AG04450 (cell line): ENCODE measurements at regions not wholly inside any gene's neighbourhood (a gene's known extent, or its start where the extent isn't known, plus 50 kb on each side); places are given as distances from the start of the nearest gene placed in this dataset.
"Not testable (repeated sequence)": the region's sequence is repeated elsewhere in the genome, so short reads cannot be mapped to it uniquely, and the experiment has no call there.

Experiments used
- CTCF ChIA-PET: fragments of 300-600, 350-600 bp; formaldehyde crosslinking; extraction: SDS; loops from one replicate; lab custom pipeline; 2022; ENCODE audit warnings: antibody characterized with exemption, inconsistent platforms; lab: Charles Lee
- POLR2A ChIA-PET: fragments of 350-600 bp; formaldehyde crosslinking; extraction: SDS; loops from one replicate; lab custom pipeline; 2021; ENCODE audit warnings: antibody characterized with exemption, inconsistent platforms; lab: Yijun Ruan, JAX
- DNase-seq: peaks from one replicate; pipeline ENCODE4 v3.0.0-alpha.2; 2011; ENCODE audit warnings: low read depth, low spot score
- H3K27ac ChIP-seq: one replicate; pipeline ENCODE4 v1.5.1; 2012; ENCODE audit warnings: low read depth, low read length, control low read depth
- H3K27me3 ChIP-seq: one replicate; pipeline ENCODE4 v1.6.0; 2012; ENCODE audit warnings: low read length; ENCODE audit not compliant: control insufficient read depth, insufficient read depth
- H3K4me3 ChIP-seq: 2 replicates; pipeline ENCODE4 v1.5.1; 2011; ENCODE audit warnings: mild to moderate bottlenecking, low read depth, low read length, control low read depth
- H3K9me3 ChIP-seq: 2 replicates; pipeline ENCODE4 v1.5.1; 2012; ENCODE audit warnings: low read length; ENCODE audit not compliant: control insufficient read depth, insufficient read depth
- TF ChIP-seq, protein P1 (sequence below): IDR thresholded peaks from 2 replicates; pipeline ENCODE4 v1.5.1; 2011; ENCODE audit warnings: low read depth, low read length, control low read depth, inconsistent platforms

DNA sequence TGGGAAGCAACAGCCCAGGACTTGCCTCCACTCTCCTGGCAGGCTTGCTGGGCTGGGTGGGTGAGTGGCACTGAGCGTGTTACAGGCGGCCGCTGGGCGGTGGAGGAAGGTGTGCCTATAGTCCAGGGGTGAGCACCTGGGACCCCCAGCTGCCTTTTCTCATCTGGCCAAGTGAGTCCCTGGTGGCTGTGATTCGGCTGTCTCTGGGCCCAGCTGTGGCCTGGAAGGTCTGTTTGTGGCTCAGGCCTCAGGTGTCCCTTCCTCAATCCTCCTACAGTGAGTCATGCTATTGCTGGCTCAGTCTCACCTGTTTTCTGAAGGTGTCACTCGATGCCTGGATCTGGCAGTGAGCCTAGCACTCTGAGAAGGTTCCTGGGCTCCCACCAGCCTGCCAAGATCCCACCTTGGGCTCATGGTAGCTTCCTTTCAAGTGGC lies 564.2 kb downstream of the PTPRU start:
- no peak for DNase-seq
- TF ChIP-seq, protein P1, sequence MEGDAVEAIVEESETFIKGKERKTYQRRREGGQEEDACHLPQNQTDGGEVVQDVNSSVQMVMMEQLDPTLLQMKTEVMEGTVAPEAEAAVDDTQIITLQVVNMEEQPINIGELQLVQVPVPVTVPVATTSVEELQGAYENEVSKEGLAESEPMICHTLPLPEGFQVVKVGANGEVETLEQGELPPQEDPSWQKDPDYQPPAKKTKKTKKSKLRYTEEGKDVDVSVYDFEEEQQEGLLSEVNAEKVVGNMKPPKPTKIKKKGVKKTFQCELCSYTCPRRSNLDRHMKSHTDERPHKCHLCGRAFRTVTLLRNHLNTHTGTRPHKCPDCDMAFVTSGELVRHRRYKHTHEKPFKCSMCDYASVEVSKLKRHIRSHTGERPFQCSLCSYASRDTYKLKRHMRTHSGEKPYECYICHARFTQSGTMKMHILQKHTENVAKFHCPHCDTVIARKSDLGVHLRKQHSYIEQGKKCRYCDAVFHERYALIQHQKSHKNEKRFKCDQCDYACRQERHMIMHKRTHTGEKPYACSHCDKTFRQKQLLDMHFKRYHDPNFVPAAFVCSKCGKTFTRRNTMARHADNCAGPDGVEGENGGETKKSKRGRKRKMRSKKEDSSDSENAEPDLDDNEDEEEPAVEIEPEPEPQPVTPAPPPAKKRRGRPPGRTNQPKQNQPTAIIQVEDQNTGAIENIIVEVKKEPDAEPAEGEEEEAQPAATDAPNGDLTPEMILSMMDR: no peak
- Histone ChIP-seq H3K9me3 (no peaks in the 10 kb centered on the region), H3K4me3 (no peak overlapping the region), H3K27ac (no peak overlapping the region), H3K27me3 (peaks cover 13% of the 10 kb centered on the region)
- CTCF ChIA-PET: no interaction called here
- POLR2A ChIA-PET: no interaction called here

DNA sequence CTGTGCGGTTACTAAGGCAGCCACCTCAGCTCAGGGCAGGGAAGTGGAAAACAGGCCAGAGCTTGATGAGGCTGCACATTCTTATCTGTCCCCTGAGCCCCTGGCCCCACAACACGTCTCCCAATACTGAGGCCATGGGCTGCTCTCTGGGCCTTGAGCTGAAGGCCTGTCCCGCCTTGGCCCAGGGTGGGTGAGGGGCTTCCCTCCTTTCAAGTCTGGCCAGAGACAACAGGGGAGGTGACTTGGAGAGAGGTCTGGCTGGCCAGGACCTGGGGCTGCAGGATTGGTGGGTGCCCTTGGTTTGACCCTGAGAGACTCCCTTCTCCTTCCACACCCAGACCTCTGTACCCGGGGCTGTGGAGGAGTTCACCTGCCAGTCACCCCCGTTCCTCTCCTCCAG lies 563.8 kb downstream of the PTPRU start:
- Histone ChIP-seq H3K4me3 (no peak overlapping the region), H3K27me3 (peaks cover 13% of the 10 kb centered on the region), H3K27ac (no peak overlapping the region), H3K9me3 (no peaks in the 10 kb centered on the region)
- POLR2A ChIA-PET: no interaction called here
- CTCF ChIA-PET: no interaction called here
- no peak for DNase-seq
- TF ChIP-seq, protein P1: no peak

DNA sequence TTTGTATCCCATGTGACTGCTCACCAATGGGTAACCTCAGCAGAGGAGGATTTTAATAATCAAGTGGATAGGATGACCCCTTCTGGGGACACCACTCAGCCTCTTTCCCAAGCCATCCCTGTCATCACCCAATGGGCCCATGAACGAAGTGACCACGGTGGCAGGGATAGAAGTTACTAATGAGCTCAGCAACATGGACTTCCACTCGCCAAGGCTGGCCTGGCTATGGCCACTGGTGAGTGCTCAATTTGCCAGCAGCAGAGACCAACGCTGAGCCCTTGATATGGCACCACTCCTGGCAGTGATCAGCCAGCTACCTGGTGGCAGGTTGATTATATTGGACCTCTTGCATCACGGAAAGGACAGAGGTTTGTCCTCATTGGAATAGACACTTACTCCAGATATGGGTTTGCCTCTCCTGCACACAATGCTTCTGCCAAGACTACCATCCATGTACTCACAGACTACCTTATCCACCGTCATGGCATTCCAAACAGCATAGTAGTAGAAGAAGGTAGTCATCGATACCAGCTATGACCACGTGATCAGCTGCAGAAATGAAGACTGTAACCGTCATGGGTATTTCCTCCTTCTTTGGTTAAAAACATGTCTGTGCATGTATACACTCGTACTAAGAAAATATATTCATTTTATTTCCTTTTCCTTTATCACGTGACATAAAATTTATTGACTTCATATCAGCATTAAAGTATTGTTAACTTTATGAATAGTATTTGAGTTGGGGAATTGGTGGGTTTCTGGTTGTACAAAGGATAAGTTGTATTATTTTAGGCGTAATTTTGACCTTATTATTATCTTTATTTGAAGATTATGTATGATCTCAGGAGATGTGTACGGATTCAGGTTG lies 562.6 kb downstream of the PTPRU start:
- H3K9me3 ChIP-seq: no peaks in the 10 kb centered on the region
- no peak for DNase-seq
- H3K4me3 ChIP-seq: no peak overlapping the region
- no peak overlapping the region for H3K27ac ChIP-seq
- TF ChIP-seq, protein P1: no peak
- CTCF ChIA-PET: no interaction called here
- peaks cover 13% of the 10 kb centered on the region for H3K27me3 ChIP-seq
- POLR2A ChIA-PET: no interaction called here

DNA sequence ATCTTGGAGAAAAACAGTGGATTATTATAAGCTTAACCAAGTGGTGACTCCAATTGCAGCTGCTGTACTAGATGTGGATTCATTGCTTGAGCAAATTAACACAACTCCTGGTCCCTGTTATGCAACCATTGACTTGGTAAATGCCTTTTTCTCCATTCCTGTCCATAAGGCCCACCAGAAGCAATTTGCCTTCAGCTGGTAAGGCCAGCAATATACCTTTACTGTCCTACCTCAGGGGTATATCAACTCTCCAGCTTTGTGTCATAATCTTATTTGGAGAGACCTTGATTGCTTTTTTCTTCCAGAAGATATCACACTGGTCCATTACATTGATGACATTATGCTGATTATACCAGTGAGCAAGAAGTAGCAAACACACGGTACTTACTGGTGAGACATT lies 560.8 kb downstream of the PTPRU start:
- CTCF ChIA-PET, H3K9me3 ChIP-seq, DNase-seq, H3K27ac ChIP-seq, POLR2A ChIA-PET, H3K4me3 ChIP-seq: not testable (repeated sequence)
- H3K27me3 ChIP-seq: peaks cover 11% of the 10 kb centered on the region

DNA sequence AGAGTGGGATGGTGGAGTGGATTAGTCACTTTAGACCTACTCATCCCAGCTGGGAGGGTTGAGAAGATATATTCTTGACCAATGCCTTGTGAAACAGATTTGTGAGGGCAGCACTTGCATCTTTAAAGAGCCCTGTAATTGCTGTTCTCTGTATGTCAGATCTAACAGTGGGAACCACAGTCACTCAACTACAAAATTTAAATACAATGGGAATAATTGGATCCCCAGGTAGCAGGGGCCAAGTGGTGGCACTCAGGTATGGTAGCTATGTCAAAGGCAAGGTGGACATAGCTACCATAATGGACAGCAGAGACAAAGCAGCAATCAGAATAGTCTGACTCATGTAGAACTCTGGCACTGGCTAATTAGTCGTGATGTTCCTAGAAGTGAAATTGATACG lies 559.6 kb downstream of the PTPRU start:
- H3K27me3 ChIP-seq, DNase-seq, CTCF ChIA-PET, POLR2A ChIA-PET, H3K27ac ChIP-seq, H3K4me3 ChIP-seq, H3K9me3 ChIP-seq: not testable (repeated sequence)

DNA sequence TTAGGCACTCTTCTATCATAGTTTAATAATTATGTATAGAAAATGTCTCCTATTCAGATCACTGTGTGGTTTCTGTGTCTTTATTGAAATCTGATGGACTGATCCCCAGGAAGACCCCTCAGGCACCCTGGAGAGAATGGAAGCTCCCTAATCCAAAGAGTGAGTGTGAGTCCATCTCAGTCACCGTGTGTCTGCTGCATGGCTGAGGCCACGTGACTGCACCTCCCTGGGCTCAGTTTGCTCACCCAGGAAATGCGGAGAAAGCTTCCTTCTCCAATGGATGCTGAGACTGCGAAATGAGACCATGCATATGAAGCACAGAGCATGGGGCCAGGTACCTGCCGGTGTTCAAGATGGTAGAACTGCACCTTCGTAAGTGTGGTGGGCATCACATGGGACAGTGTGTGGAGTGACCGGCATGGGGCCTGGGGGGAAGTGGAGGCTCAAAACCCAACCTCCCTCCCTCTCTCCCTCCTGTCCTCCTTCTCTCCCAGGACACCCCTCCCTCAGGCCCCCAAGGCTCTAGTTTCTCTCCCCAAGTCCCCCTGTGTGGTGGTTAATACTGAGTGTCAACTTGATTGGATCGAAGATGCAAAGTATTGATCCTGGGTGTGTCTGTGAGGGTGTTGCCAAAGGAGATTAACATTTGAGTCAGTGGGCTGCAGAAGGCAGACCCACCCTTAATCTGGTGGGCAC lies 557.5 kb downstream of the PTPRU start:
- H3K9me3 ChIP-seq: no peaks in the 10 kb centered on the region
- H3K27ac ChIP-seq: no peak overlapping the region
- DNase-seq: no peak
- H3K27me3 ChIP-seq: peaks cover 3% of the 10 kb centered on the region
- CTCF ChIA-PET: interaction anchor here (0.5 to 2.6 kb wide), 28 partner anchors 9 to 914 kb away, joined by 3 to 27 read pairs (median 4); no protein-coding TSS in a partner anchor
- TF ChIP-seq, protein P1: no peak
- POLR2A ChIA-PET: no interaction called here
- H3K4me3 ChIP-seq: no peak overlapping the region
